Endothelial cell of umbilical vein (primary cell): ENCODE measurements at regions not wholly inside any gene's neighbourhood (a gene's known extent, or its start where the extent isn't known, plus 50 kb on each side); places are given as distances from the start of the nearest gene placed in this dataset.

ENCODE experiments used
- BruUV-seq: library from RNA; stranded (reverse); fragments of 400-500 nt; replicated peaks from 2 replicates; lab custom pipeline; 2021; lab: Mats Ljungman, UMichigan
- CTCF ChIA-PET: fragments of 300-600, 350-600 bp; sonication (Branson Sonifier 250); formaldehyde crosslinking; loops from one replicate; lab custom pipeline; 2021; ENCODE audit warnings: antibody characterized with exemption, inconsistent platforms; lab: Charles Lee
- POLR2A ChIA-PET: fragments of 300-600, 350-600 bp; sonication (Branson Sonifier 250); formaldehyde crosslinking; loops from one replicate; lab custom pipeline; 2021; ENCODE audit warnings: antibody characterized with exemption, inconsistent platforms; lab: Charles Lee
- DNase-seq: peaks from one replicate; pipeline ENCODE4 v3.0.0-alpha.2; 2011; ENCODE audit warnings: low read depth, low spot score
- FAIRE-seq: peaks from 2 replicates; lab custom pipeline; 2011; peaks lifted over from hg19 to GRCh38; lab: Jason Lieb, UNC
- H2AFZ ChIP-seq: 2 replicates; pipeline ENCODE4 v1.6.0; 2012; ENCODE audit warnings: low read depth, low read length, control low read depth, inconsistent platforms
- H3K27ac ChIP-seq: 2 replicates; pipeline ENCODE4 v1.5.1; 2011; ENCODE audit warnings: low read depth, mild to moderate bottlenecking, control low read depth, low read length, moderate library complexity; ENCODE audit not compliant: insufficient read depth
- H3K27me3 ChIP-seq, 2 experiments: 2 replicates each; pipeline versions ENCODE4 v1.6.0 to v1.6.1; 2011; ENCODE audit warnings: low read length in 2 of 2, mixed read lengths in 1 of 2; ENCODE audit not compliant: control insufficient read depth in 2 of 2, insufficient read depth in 2 of 2
- H3K36me3 ChIP-seq, 2 experiments: 2 replicates in 1 of 2; 3 replicates in 1 of 2; pipeline ENCODE4 v1.5.1; 2011; ENCODE audit warnings: low read length in 2 of 2, mild to moderate bottlenecking in 1 of 2, moderate library complexity in 1 of 2; ENCODE audit not compliant: control insufficient read depth in 2 of 2, insufficient read depth in 2 of 2; ENCODE audit errors: extremely low read depth in 1 of 2
- H3K4me1 ChIP-seq: 3 replicates; pipeline ENCODE4 v1.5.1; 2011; ENCODE audit warnings: mild to moderate bottlenecking, low read length; ENCODE audit not compliant: control insufficient read depth, insufficient read depth; ENCODE audit errors: extremely low read depth
- H3K4me2 ChIP-seq: 2 replicates; pipeline ENCODE4 v1.6.1; 2011; ENCODE audit warnings: low read length, control low read depth, mixed read lengths; ENCODE audit not compliant: insufficient read depth
- H3K4me3 ChIP-seq, 3 experiments: fragments of 200-600 bp in 1 of 3; sonication (generic), shearing (Covaris generic) in 1 of 3; replicated peaks in 1 of 3; 2 replicates each; pipeline ENCODE4 v1.5.1; 2011 to 2016; ENCODE audit warnings: control low read depth in 3 of 3, low read length in 3 of 3, mild to moderate bottlenecking in 2 of 3, inconsistent platforms in 1 of 3, low read depth in 1 of 3, moderate library complexity in 1 of 3; ENCODE audit not compliant: insufficient read depth in 1 of 3
- H3K79me2 ChIP-seq: 2 replicates; pipeline ENCODE4 v1.6.0; 2012; ENCODE audit warnings: low read length, inconsistent platforms; ENCODE audit not compliant: control insufficient read depth, insufficient read depth
- H3K9ac ChIP-seq: replicated peaks from 2 replicates; pipeline ENCODE3; 2011; ENCODE audit warnings: low read length, control low read depth; ENCODE audit not compliant: insufficient read depth; ENCODE audit errors: extremely low read depth
- H3K9me1 ChIP-seq: replicated peaks from 3 replicates; pipeline ENCODE4 v1.6.0; 2011; ENCODE audit warnings: mild to moderate bottlenecking, low read length; ENCODE audit not compliant: control insufficient read depth, insufficient read depth; ENCODE audit errors: extremely low read depth
- H3K9me3 ChIP-seq: replicated peaks from 2 replicates; pipeline ENCODE4 v1.5.1; 2012; ENCODE audit warnings: low read length, inconsistent platforms; ENCODE audit not compliant: control insufficient read depth, insufficient read depth
- H4K20me1 ChIP-seq: replicated peaks from 2 replicates; pipeline ENCODE3; 2011; ENCODE audit warnings: mild to moderate bottlenecking, low read length; ENCODE audit not compliant: control insufficient read depth, insufficient read depth; ENCODE audit errors: extremely low read depth
- CTCF ChIP-seq, 2 donors: IDR thresholded peaks; 1 replicate in 1 of 2; 2 replicates in 1 of 2; pipeline ENCODE4 v1.5.1; 2011; ENCODE audit warnings: low read length in 2 of 2, mild to moderate bottlenecking in 2 of 2, moderate library complexity in 2 of 2, control low read depth in 1 of 2, inconsistent platforms in 1 of 2, low read depth in 1 of 2; ENCODE audit not compliant: insufficient read depth in 1 of 2; ENCODE audit errors: extremely low read depth in 1 of 2
- EZH2 ChIP-seq: IDR thresholded peaks from 2 replicates; pipeline ENCODE4 v1.6.1; 2012; ENCODE audit warnings: borderline replicate concordance, low read depth, mild to moderate bottlenecking, moderate library complexity, low read length, inconsistent platforms; ENCODE audit not compliant: severe bottlenecking
- FOS ChIP-seq: IDR thresholded peaks from 2 replicates; pipeline ENCODE4 v1.6.1; 2011; ENCODE audit warnings: mild to moderate bottlenecking, low read length, moderate library complexity, borderline replicate concordance; ENCODE audit not compliant: insufficient read depth
- GATA2 ChIP-seq: IDR thresholded peaks from 2 replicates; pipeline ENCODE4 v1.7.0; 2011; ENCODE audit warnings: low read depth, mild to moderate bottlenecking, moderate library complexity, mixed read lengths, low read length; ENCODE audit not compliant: insufficient read length, insufficient read depth
- JUN ChIP-seq: IDR thresholded peaks from 2 replicates; pipeline ENCODE4 v1.6.1; 2011; ENCODE audit warnings: borderline replicate concordance, low read depth; ENCODE audit not compliant: insufficient read length, insufficient read depth
- MYC ChIP-seq: IDR thresholded peaks from one replicate; pipeline ENCODE4 v1.6.1; 2011; ENCODE audit warnings: mild to moderate bottlenecking, low read depth, low read length
- POLR2A ChIP-seq: IDR thresholded peaks from 2 replicates; pipeline ENCODE4 v1.6.1; 2012; ENCODE audit warnings: low read depth, mild to moderate bottlenecking, control low read depth, low read length
- POLR2AphosphoS5 ChIP-seq: IDR thresholded peaks from 2 replicates; pipeline ENCODE4 v1.6.1; 2012; ENCODE audit warnings: low read depth, mild to moderate bottlenecking, control low read depth, low read length, moderate library complexity; ENCODE audit not compliant: insufficient read depth
- dilution Hi-C: fragments of 300-500 bp; cut with MboI; formaldehyde crosslinking; loops from one replicate; pipeline ENCODE4 v1.15.0; 2019; ENCODE audit warnings: low sequenced_read_pairs; ENCODE audit not compliant: extremely low pct_ligation_motif_present
- intact Hi-C: fragments of 100-400 bp; cut with micrococcal nuclease; formaldehyde crosslinking; loops from one replicate; pipeline ENCODE4 v1.10.0; 2022
- TF ChIP-seq, protein P1 (sequence below): IDR thresholded peaks from 2 replicates; pipeline ENCODE4 v1.6.1; 2011; ENCODE audit not compliant: insufficient read depth, insufficient read length

DNA sequence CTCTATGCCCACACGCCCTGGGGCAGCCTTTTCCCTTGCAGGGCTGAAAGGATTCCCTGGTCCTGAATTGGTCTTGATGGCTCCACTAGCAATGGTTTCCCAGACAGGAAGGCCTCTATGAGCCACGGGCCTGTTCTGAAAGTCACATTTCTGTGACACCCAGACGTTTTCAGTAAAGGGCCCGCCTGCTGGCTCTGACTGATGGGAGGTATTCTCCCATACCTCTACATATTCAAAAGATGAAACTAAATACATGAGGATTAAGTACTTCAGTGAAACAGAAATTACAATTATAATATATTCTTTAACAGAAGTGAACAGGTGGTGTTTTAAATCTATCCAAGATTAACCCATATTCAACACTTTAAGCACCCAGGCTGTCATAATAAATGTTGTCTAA lies 629.8 kb downstream of the CDH26 start:
- intact Hi-C loops: no loop called here
- TF ChIP-seq POLR2A (no peak), POLR2AphosphoS5 (no peak), GATA2 (no peak)
- TF ChIP-seq, protein P1, sequence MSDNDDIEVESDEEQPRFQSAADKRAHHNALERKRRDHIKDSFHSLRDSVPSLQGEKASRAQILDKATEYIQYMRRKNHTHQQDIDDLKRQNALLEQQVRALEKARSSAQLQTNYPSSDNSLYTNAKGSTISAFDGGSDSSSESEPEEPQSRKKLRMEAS: no peak
- ChIA-PET POLR2A (no interaction called here), CTCF (no interaction called here)
- dilution Hi-C loops: no loop called here
- no peaks in the 10 kb centered on the region for H3K27me3 ChIP-seq
- no peaks in the 10 kb centered on the region for H4K20me1 ChIP-seq
- FAIRE-seq (no peak), DNase-seq (no peak)
- H3K9ac ChIP-seq: no peak overlapping the region
- no peaks in the 10 kb centered on the region for H3K4me1 ChIP-seq
- no peak overlapping the region for H3K27ac ChIP-seq
- H3K9me1 ChIP-seq: no peaks in the 10 kb centered on the region
- H3K9me3 ChIP-seq: peaks cover 10% of the 10 kb centered on the region
- H3K36me3 ChIP-seq: no peaks in the 10 kb centered on the region
- no peak overlapping the region for H3K4me3 ChIP-seq
- no peaks in the 10 kb centered on the region for H3K79me2 ChIP-seq
- no peak overlapping the region for H3K4me2 ChIP-seq
- H2AFZ ChIP-seq: no peak overlapping the region
- BruUV-seq: no TSS peak

- CTCF ChIA-PET: no interaction called here
- FAIRE-seq: no peak
- no peak overlapping the region for H3K4me3 ChIP-seq
Observed at GRCh38 chr20:60589623-60590022, 631.4 kb downstream of the CDH26 start.

More at GRCh38 chr20:60589623-60590022, 631.4 kb downstream of the CDH26 start:
- Histone ChIP-seq H3K9me3 (peaks cover 10% of the 10 kb centered on the region), H3K36me3 (no peaks in the 10 kb centered on the region), H4K20me1 (no peaks in the 10 kb centered on the region), H3K4me2 (no peak overlapping the region), H2AFZ (no peak overlapping the region), H3K9me1 (no peaks in the 10 kb centered on the region), H3K79me2 (no peaks in the 10 kb centered on the region), H3K27ac (no peak overlapping the region), H3K27me3 (no peaks in the 10 kb centered on the region), H3K9ac (no peak overlapping the region), H3K4me1 (no peaks in the 10 kb centered on the region)
- dilution Hi-C loops: no loop called here
- intact Hi-C loops: no loop called here
- TF ChIP-seq CTCF (IDR thresholded peaks at IDR 0.05; ENCODE audit: extremely low read depth in 1 of 2, insufficient read depth in 1 of 2, low read depth in 1 of 2, low read length in 2 of 2): no peak
- no peak for TF ChIP-seq FOS
- no peak for TF ChIP-seq GATA2
- TF ChIP-seq EZH2: no peak
- TF ChIP-seq JUN: no peak
- TF ChIP-seq MYC: no peak
- TF ChIP-seq POLR2A: no peak
- TF ChIP-seq, protein P1: no peak
- no peak for TF ChIP-seq POLR2AphosphoS5
- POLR2A ChIA-PET: no interaction called here
- no TSS peak for BruUV-seq
- DNase-seq: no peak
